T-helper 1 cell treated with Interleukin-12 subunit alpha and Interleukin-12 subunit beta and Interleukin-4 antibody, amounts not matched to agents 30 ng/mL and 1 ng/mL, for 36 hours (primary cell): ENCODE measurements at regions not wholly inside any gene's neighbourhood (a gene's known extent, or its start where the extent isn't known, plus 50 kb on each side); places are given as distances from the start of the nearest gene placed in this dataset.

Source experiments
- intact Hi-C: fragments of 100-400 bp; cut with micrococcal nuclease; formaldehyde crosslinking; loops from one replicate; pipeline ENCODE4 v1.15.1; 2024

GRCh38 chr5:56494300-56494731, 261.2 kb upstream of the ANKRD55 start:
- intact Hi-C loops = no loop called here

- intact Hi-C loops = no loop called here
Observed at GRCh38 chr5:56493766-56494165, 260.6 kb upstream of the ANKRD55 start.

- intact Hi-C loops = no loop called here
Observed at GRCh38 chr5:56493308-56493707, 260.2 kb upstream of the ANKRD55 start.

- intact Hi-C loops = no loop called here
Observed at GRCh38 chr5:56492812-56493211, 259.7 kb upstream of the ANKRD55 start.

- intact Hi-C loops = no loop called here
Observed at GRCh38 chr5:56490971-56491468, 257.9 kb upstream of the ANKRD55 start.

- intact Hi-C loops = no loop called here
Observed at GRCh38 chr5:56489272-56489671, 256.1 kb upstream of the ANKRD55 start.

GRCh38 chr5:56487528-56488115, 254.5 kb upstream of the ANKRD55 start:
- intact Hi-C loops = no loop called here

- intact Hi-C loops = loop anchor here (5.0 kb wide), 1 partner anchor 220 kb away; no protein-coding TSS in a partner anchor
Observed at GRCh38 chr5:56482363-56482762, 249.2 kb upstream of the ANKRD55 start.

- intact Hi-C loops = loop anchor here (2.0 to 5.0 kb wide), 4 partner anchors 105 to 357 kb away; no protein-coding TSS in a partner anchor
Observed at GRCh38 chr5:56481428-56482357, 248.6 kb upstream of the ANKRD55 start.

GRCh38 chr5:56480705-56481427, 247.7 kb upstream of the ANKRD55 start:
- intact Hi-C loops = loop anchor here (1.0 to 5.0 kb wide), 6 partner anchors 106 to 358 kb away; partner anchors contain the start of gene MAP3K1

GRCh38 chr5:56480078-56480704, 247.1 kb upstream of the ANKRD55 start:
- intact Hi-C loops = loop anchor here (1.0 to 5.0 kb wide), 6 partner anchors 107 to 359 kb away; partner anchors contain the start of gene MAP3K1

GRCh38 chr5:56479696-56480077, 246.6 kb upstream of the ANKRD55 start:
- intact Hi-C loops = loop anchor here (1.0 to 5.0 kb wide), 6 partner anchors 107 to 359 kb away; partner anchors contain the start of gene MAP3K1

- intact Hi-C loops = no loop called here
Observed at GRCh38 chr5:56479126-56479525, 246.0 kb upstream of the ANKRD55 start.

- intact Hi-C loops = no loop called here
Observed at GRCh38 chr5:56478062-56478461, 244.9 kb upstream of the ANKRD55 start.

GRCh38 chr5:56476487-56476856, 243.3 kb upstream of the ANKRD55 start:
- intact Hi-C loops = no loop called here

GRCh38 chr5:56475689-56476486, 242.8 kb upstream of the ANKRD55 start:
- intact Hi-C loops = no loop called here

GRCh38 chr5:56471707-56472106, 238.6 kb upstream of the ANKRD55 start:
- intact Hi-C loops = no loop called here

GRCh38 chr5:56470007-56470406, 236.9 kb upstream of the ANKRD55 start:
- intact Hi-C loops = no loop called here

- intact Hi-C loops = no loop called here
Observed at GRCh38 chr5:56468277-56468676, 235.1 kb upstream of the ANKRD55 start.

GRCh38 chr5:56467176-56467717, 234.1 kb upstream of the ANKRD55 start:
- intact Hi-C loops = no loop called here
